Body of pancreas (tissue), 4 donors: ENCODE measurements at regions not wholly inside any gene's neighbourhood (a gene's known extent, or its start where the extent isn't known, plus 50 kb on each side); places are given as distances from the start of the nearest gene placed in this dataset.

ENCODE experiments used
- ATAC-seq: fragments of 150-250 bp; one replicate; pipeline ENCODE4 v1.9.1; 2016
- DNase-seq, 4 donors: peaks; one replicate each; pipeline ENCODE4 v3.0.0-alpha.2; 2019
- H3K27ac ChIP-seq, 4 donors: fragments of 200-600 bp; sonication (generic); 1 replicate in 3 of 4; 2 replicates in 1 of 4; pipeline versions ENCODE4 v1.5.1 to v1.6.1; 2016 to 2019; ENCODE audit warnings: mild to moderate bottlenecking in 1 of 4, mixed read lengths in 1 of 4, moderate library complexity in 1 of 4
- H3K27me3 ChIP-seq, 2 donors: fragments of 200-600 bp; sonication (generic); one replicate each; pipeline ENCODE4 v1.6.0; 2016; ENCODE audit warnings: mild to moderate bottlenecking in 1 of 2
- H3K36me3 ChIP-seq, 2 donors: fragments of 200-600 bp; sonication (generic); replicated peaks in 1 of 2; 2 replicates each; pipeline ENCODE4 v1.5.1; 2016; ENCODE audit warnings: low read depth in 2 of 2; ENCODE audit not compliant: insufficient read depth in 1 of 2
- H3K4me1 ChIP-seq: fragments of 200-600 bp; sonication (generic); one replicate; pipeline ENCODE4 v1.6.0; 2016
- H3K4me3 ChIP-seq, 2 donors: fragments of 200-600 bp; sonication (generic); 1 replicate in 1 of 2; 2 replicates in 1 of 2; pipeline ENCODE4 v1.5.1; 2016 to 2019
- H3K9me3 ChIP-seq, 3 donors: fragments of 200-600 bp; sonication (generic); 1 replicate in 2 of 3; 2 replicates in 1 of 3; pipeline ENCODE4 v1.5.1; 2016
- POLR2A ChIP-seq, 3 donors: fragments of 450-650 bp; IDR thresholded peaks; one replicate each; pipeline ENCODE4 v1.6.1; 2016; ENCODE audit warnings: antibody characterized with exemption in 3 of 3, mild to moderate bottlenecking in 2 of 3
- WGBS, 2 donors: methylation state at CpG; one replicate each; pipeline ENCODE4 v1.1.5; 2017; 5-methylcytosine and 5-hydroxymethylcytosine counted together
- intact Hi-C: fragments of 100-400 bp; cut with DNase I; formaldehyde crosslinking; loops from one replicate; pipeline ENCODE4 v1.15.1; 2023
- TF ChIP-seq, protein P1 (sequence below), 7 experiments: fragments of 450-650 bp in 4 of 7; fragments of 200-600 bp in 3 of 7; sonication (generic) in 3 of 7; IDR thresholded peaks; one replicate each; pipeline ENCODE4 v1.5.1; 2016 to 2019; ENCODE audit warnings: antibody characterized with exemption in 7 of 7

GRCh38 chr6:51386347-51386836 lies 567.7 kb downstream of the TFAP2B start:
- H3K36me3 ChIP-seq, result no peaks in the 10 kb centered on the region
- 35 to 47% methylated on average over 3 of the region's 3 CpGs for WGBS, 2 donors

DNA sequence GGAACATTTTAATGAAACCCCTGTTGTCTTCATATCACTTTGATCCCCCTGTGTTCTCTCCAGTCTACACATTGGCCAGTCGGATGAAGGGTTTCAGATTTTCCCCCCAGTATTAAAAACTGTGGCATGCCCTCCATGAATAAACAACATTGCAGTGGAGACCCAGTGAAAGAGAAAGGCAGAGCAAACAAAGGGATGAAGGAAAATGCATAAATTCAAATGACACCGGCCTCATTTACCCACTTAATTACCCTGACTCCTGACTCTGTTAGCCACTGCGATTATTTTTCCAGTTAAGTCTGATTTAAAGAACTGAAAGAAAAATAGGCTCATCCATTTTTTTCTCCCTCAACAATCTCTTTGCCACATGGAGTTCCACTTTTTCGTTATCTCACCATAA lies 569.2 kb downstream of the TFAP2B start:
- Histone ChIP-seq H3K27ac (no peak overlapping the region), H3K4me1 (no peaks in the 10 kb centered on the region), H3K36me3 (no peaks in the 10 kb centered on the region), H3K4me3 (no peak overlapping the region), H3K27me3 (no peaks in the 10 kb centered on the region), H3K9me3 (no peaks in the 10 kb centered on the region)
- intact Hi-C loops, result no loop called here
- DNase-seq (no peak), ATAC-seq (no peak)
- TF ChIP-seq POLR2A (IDR thresholded peaks at IDR 0.05), result no peak
- TF ChIP-seq, protein P1, sequence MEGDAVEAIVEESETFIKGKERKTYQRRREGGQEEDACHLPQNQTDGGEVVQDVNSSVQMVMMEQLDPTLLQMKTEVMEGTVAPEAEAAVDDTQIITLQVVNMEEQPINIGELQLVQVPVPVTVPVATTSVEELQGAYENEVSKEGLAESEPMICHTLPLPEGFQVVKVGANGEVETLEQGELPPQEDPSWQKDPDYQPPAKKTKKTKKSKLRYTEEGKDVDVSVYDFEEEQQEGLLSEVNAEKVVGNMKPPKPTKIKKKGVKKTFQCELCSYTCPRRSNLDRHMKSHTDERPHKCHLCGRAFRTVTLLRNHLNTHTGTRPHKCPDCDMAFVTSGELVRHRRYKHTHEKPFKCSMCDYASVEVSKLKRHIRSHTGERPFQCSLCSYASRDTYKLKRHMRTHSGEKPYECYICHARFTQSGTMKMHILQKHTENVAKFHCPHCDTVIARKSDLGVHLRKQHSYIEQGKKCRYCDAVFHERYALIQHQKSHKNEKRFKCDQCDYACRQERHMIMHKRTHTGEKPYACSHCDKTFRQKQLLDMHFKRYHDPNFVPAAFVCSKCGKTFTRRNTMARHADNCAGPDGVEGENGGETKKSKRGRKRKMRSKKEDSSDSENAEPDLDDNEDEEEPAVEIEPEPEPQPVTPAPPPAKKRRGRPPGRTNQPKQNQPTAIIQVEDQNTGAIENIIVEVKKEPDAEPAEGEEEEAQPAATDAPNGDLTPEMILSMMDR (IDR thresholded peaks at IDR 0.05), result no peak
- WGBS, 2 donors, result 61 to 63% methylated on average over 4 of the region's 4 CpGs

More at GRCh38 chr6:51386347-51386836, 567.7 kb downstream of the TFAP2B start:
- intact Hi-C loops, result no loop called here
- Histone ChIP-seq H3K4me1 (no peaks in the 10 kb centered on the region), H3K27me3 (no peaks in the 10 kb centered on the region), H3K4me3 (no peak overlapping the region), H3K27ac (no peak overlapping the region), H3K9me3 (no peaks in the 10 kb centered on the region)
- TF ChIP-seq POLR2A (IDR thresholded peaks at IDR 0.05), result no peak
- TF ChIP-seq, protein P1 (IDR thresholded peaks at IDR 0.05), result no peak
- DNase-seq (no peak), ATAC-seq (no peak)

- H3K27ac ChIP-seq, result no peak overlapping the region
- intact Hi-C loops, result no loop called here
These were observed 575.4 kb downstream of the TFAP2B start for GRCh38 chr6:51394061-51394460.

DNA sequence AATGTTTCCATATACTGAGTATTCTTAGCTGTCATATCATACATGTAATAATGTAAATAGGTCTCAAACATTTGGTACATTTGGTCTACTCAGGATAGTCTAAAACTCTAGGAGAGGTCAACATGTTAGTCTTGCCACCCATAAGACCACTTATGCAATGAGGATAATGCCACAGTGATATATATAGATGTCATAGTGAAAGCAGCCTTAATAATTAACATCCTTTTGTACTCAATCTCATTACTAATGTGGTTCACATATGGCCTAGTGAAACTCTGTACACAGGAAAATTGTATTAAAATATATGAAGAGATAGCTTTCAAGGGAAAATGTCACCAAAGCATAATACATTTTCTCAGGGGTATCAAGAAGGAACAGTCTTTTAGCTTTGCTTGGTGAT lies 577.9 kb downstream of the TFAP2B start:
- Histone ChIP-seq H3K36me3 (no peaks in the 10 kb centered on the region), H3K27me3 (no peaks in the 10 kb centered on the region), H3K4me1 (no peaks in the 10 kb centered on the region), H3K4me3 (no peak overlapping the region), H3K27ac (no peak overlapping the region), H3K9me3 (no peaks in the 10 kb centered on the region)
- intact Hi-C loops, result no loop called here
- no peak for TF ChIP-seq POLR2A (IDR thresholded peaks at IDR 0.05)
- TF ChIP-seq, protein P1 (IDR thresholded peaks at IDR 0.05), result no peak
- DNase-seq, result no peak
- ATAC-seq, result no peak

More at GRCh38 chr6:51394061-51394460, 575.4 kb downstream of the TFAP2B start:
- Histone ChIP-seq H3K4me3 (no peak overlapping the region), H3K27me3 (no peaks in the 10 kb centered on the region), H3K9me3 (no peaks in the 10 kb centered on the region), H3K4me1 (no peaks in the 10 kb centered on the region), H3K36me3 (no peaks in the 10 kb centered on the region)
- no peak for TF ChIP-seq POLR2A (IDR thresholded peaks at IDR 0.05)
- TF ChIP-seq, protein P1 (IDR thresholded peaks at IDR 0.05), result no peak
- no peak for ATAC-seq
- DNase-seq, result no peak

DNA sequence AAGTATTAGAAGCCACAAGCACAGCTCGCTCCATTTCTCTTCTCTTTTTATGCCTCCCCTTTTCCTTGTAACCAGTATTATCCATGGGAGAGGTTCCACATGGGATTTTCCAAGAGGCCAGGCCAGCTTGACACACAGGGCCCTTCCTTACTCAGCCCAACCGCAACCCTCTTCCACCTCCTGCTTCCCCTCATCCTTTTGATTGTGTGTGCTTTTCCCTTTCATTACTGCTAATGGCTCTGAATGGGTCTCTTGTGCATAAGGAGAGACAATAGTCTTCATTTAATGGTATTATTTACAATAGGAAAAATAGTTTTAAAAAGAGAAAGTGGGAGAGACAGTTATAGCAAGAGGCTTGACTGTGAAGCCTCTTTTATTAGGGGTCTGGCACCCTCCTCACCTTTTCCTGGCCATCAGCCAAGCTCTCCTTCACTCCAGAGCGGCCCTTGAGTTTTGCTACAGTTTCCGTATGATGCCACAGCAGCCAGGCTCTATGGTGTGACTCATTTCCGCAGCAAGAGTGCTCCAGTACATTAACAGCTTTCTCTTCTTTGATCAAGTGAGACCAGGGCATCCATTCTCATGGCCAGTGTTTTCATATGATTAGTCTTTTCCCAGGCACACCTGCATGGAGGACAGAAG lies 579.5 kb downstream of the TFAP2B start:
- intact Hi-C loops, result no loop called here
- H3K27me3 ChIP-seq, result no peaks in the 10 kb centered on the region
- ATAC-seq, result no peak
- H3K9me3 ChIP-seq, result no peaks in the 10 kb centered on the region
- WGBS, 2 donors, result 65 to 76% methylated on average over 5 of the region's 5 CpGs
- no peak overlapping the region for H3K4me3 ChIP-seq
- H3K36me3 ChIP-seq, result no peaks in the 10 kb centered on the region
- TF ChIP-seq POLR2A (IDR thresholded peaks at IDR 0.05), result no peak
- TF ChIP-seq, protein P1 (IDR thresholded peaks at IDR 0.05), result no peak
- DNase-seq, result no peak
- H3K4me1 ChIP-seq, result no peaks in the 10 kb centered on the region
- H3K27ac ChIP-seq, result no peak overlapping the region
